Cardiac fibroblast (primary cell): ENCODE measurements at regions not wholly inside any gene's neighbourhood (a gene's known extent, or its start where the extent isn't known, plus 50 kb on each side); places are given as distances from the start of the nearest gene placed in this dataset.

Experiments used
- DNase-seq, 2 donors: peaks; one replicate each; pipeline versions ENCODE4 v3.0.0 to v3.0.0-alpha.2; 2010; ENCODE audit warnings: low read depth in 2 of 2
- H3K4me3 ChIP-seq, 2 donors: replicated peaks in 1 of 2; 1 replicate in 1 of 2; 2 replicates in 1 of 2; pipeline ENCODE4 v1.5.1; 2011; ENCODE audit warnings: low read depth in 2 of 2, low read length in 2 of 2, mild to moderate bottlenecking in 2 of 2, moderate library complexity in 1 of 2
- CTCF ChIP-seq: IDR thresholded peaks from one replicate; pipeline ENCODE4 v1.5.1; 2011; ENCODE audit warnings: low read depth, mild to moderate bottlenecking, low read length, inconsistent platforms

GRCh38 chr3:18247776-18248310 is 177.3 kb downstream of the SATB1 start:
- DNase-seq: no peak
- TF ChIP-seq CTCF: no peak
- no peak overlapping the region for H3K4me3 ChIP-seq

GRCh38 chr3:18247139-18247695 is 177.9 kb downstream of the SATB1 start:
- no peak overlapping the region for H3K4me3 ChIP-seq
- DNase-seq: no peak
- TF ChIP-seq CTCF: no peak

GRCh38 chr3:18246336-18247060 is 178.6 kb downstream of the SATB1 start:
- DNase-seq: no peak
- H3K4me3 ChIP-seq: no peak overlapping the region
- TF ChIP-seq CTCF: no peak

GRCh38 chr3:18245721-18246120 is 179.4 kb downstream of the SATB1 start:
- DNase-seq: no peak
- no peak overlapping the region for H3K4me3 ChIP-seq
- TF ChIP-seq CTCF: no peak

- no peak overlapping the region for H3K4me3 ChIP-seq
- no peak for DNase-seq
- TF ChIP-seq CTCF: no peak
These were observed 183.3 kb downstream of the SATB1 start for GRCh38 chr3:18241837-18242236.

- H3K4me3 ChIP-seq: no peak overlapping the region
- DNase-seq: no peak
- TF ChIP-seq CTCF: no peak
These were observed 185.5 kb downstream of the SATB1 start for GRCh38 chr3:18239674-18240073.
